SU-DHL-6 (cell line): ENCODE measurements at regions not wholly inside any gene's neighbourhood (a gene's known extent, or its start where the extent isn't known, plus 50 kb on each side); places are given as distances from the start of the nearest gene placed in this dataset.

Experiments used
- H2AFZ ChIP-seq: fragments of 200-600 bp; sonication (generic); 2 replicates; pipeline ENCODE4 v1.6.1; 2014; ENCODE audit warnings: low read depth, mild to moderate bottlenecking, moderate library complexity, mixed read lengths, antibody characterized with exemption, low read length; ENCODE audit not compliant: severe bottlenecking
- H3F3A ChIP-seq: fragments of 200-600 bp; shearing (Covaris generic); 2 replicates; pipeline ENCODE4 v1.6.0; 2016; ENCODE audit warnings: antibody characterized with exemption, mild to moderate bottlenecking; ENCODE audit not compliant: insufficient read depth
- H3K27ac ChIP-seq: fragments of 200-600 bp; sonication (generic); 2 replicates; pipeline ENCODE4 v1.5.1; 2016; ENCODE audit warnings: low read depth, mild to moderate bottlenecking, low read length, moderate library complexity, mixed read lengths
- H3K27me3 ChIP-seq: fragments of 200-600 bp; sonication (generic), shearing (Covaris generic); 2 replicates; pipeline ENCODE4 v1.6.0; 2014; ENCODE audit warnings: mild to moderate bottlenecking, low read length
- H3K36me3 ChIP-seq: fragments of 200-600 bp; sonication (generic); 2 replicates; pipeline ENCODE4 v1.6.1; 2014; ENCODE audit warnings: mild to moderate bottlenecking, low read length, mixed read lengths
- H3K4me2 ChIP-seq: fragments of 300-600, 200-600 bp; shearing (Covaris generic), sonication (generic); 2 replicates; pipeline ENCODE4 v1.6.0; 2014; ENCODE audit warnings: low read length, low read depth, mild to moderate bottlenecking; ENCODE audit not compliant: poor library complexity, severe bottlenecking
- H3K4me3 ChIP-seq: fragments of 200-600 bp; sonication (generic); 2 replicates; pipeline ENCODE4 v1.5.1; 2014; ENCODE audit warnings: antibody characterized with exemption, low read length, mild to moderate bottlenecking, mixed read lengths; ENCODE audit not compliant: insufficient read depth, poor library complexity, severe bottlenecking
- H3K79me2 ChIP-seq: fragments of 200-600 bp; sonication (generic); 2 replicates; pipeline ENCODE4 v1.6.1; 2014; ENCODE audit warnings: mild to moderate bottlenecking, low read length, moderate library complexity; ENCODE audit not compliant: insufficient read depth
- H3K9ac ChIP-seq: fragments of 200-600 bp; sonication (generic); 2 replicates; pipeline ENCODE4 v1.7.0; 2014; ENCODE audit warnings: mild to moderate bottlenecking, low read length
- H3K9me2 ChIP-seq: fragments of 200-600 bp; sonication (generic); replicated peaks from 2 replicates; pipeline ENCODE4 v1.6.1; 2014; ENCODE audit warnings: low read length; ENCODE audit not compliant: insufficient read depth
- H3K9me3 ChIP-seq: fragments of 200-600 bp; sonication (generic); 2 replicates; pipeline ENCODE4 v1.6.1; 2014; ENCODE audit warnings: low read length, mixed read lengths; ENCODE audit not compliant: insufficient read depth
- H4K20me1 ChIP-seq: fragments of 200-600 bp; sonication (generic); 2 replicates; pipeline ENCODE4 v1.6.1; 2014; ENCODE audit warnings: low read depth, mild to moderate bottlenecking, antibody characterized with exemption, low read length, moderate library complexity, mixed read lengths
- CTCF ChIP-seq: fragments of 200-600 bp; sonication (generic); IDR thresholded peaks from one replicate; pipeline ENCODE4 v1.5.1; 2017; ENCODE audit warnings: antibody characterized with exemption, mild to moderate bottlenecking, low read length, moderate library complexity; ENCODE audit not compliant: insufficient read depth, poor library complexity, severe bottlenecking
- EZH2phosphoT487 ChIP-seq: fragments of 200-600 bp; sonication (generic), shearing (Covaris generic); conservative IDR thresholded peaks from 2 replicates; pipeline ENCODE4 v1.6.1; 2018; ENCODE audit warnings: mild to moderate bottlenecking, antibody characterized with exemption, low read length, moderate library complexity, mixed read lengths

DNA sequence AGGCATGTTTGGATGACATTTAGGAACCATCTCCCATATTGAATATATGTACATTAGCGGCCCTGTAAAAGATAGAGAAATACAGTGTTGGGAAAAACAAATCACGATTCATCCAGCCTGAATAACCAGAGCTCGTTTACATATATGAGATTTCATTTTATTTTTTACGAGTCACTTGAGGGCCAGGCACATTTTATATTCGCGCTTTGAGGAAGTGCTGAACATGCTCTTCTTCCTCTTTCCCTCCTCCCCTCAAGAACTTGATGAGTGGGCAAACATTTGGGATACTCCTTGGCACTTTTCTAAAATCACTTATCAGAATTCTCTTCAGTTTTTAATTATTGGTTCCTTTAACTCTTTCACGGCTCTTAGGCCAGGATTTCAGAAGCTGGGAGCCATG, 268.0 kb upstream of the TANK start:
- Histone ChIP-seq H4K20me1 (no peaks in the 10 kb centered on the region), H3K79me2 (no peaks in the 10 kb centered on the region), H2AFZ (no peak overlapping the region), H3K36me3 (no peaks in the 10 kb centered on the region), H3K9ac (no peak overlapping the region), H3K27ac (no peak overlapping the region), H3K27me3 (no peaks in the 10 kb centered on the region), H3K4me3 (no peak overlapping the region), H3K9me2 (no peaks in the 10 kb centered on the region), H3F3A (no peaks in the 10 kb centered on the region), H3K4me2 (no peak overlapping the region), H3K9me3 (no peaks in the 10 kb centered on the region)
- TF ChIP-seq CTCF (no peak), EZH2phosphoT487 (no peak)

GRCh38 chr2:160893581-160893980, 266.6 kb upstream of the TANK start:
- Histone ChIP-seq H3K36me3 (no peaks in the 10 kb centered on the region), H3K4me3 (no peak overlapping the region), H3K9me2 (no peaks in the 10 kb centered on the region), H4K20me1 (no peaks in the 10 kb centered on the region), H3K9me3 (no peaks in the 10 kb centered on the region), H2AFZ (no peak overlapping the region), H3F3A (no peaks in the 10 kb centered on the region), H3K79me2 (no peaks in the 10 kb centered on the region), H3K9ac (no peak overlapping the region), H3K27me3 (no peaks in the 10 kb centered on the region), H3K27ac (no peak overlapping the region), H3K4me2 (no peak overlapping the region)
- TF ChIP-seq CTCF, result no peak
- TF ChIP-seq EZH2phosphoT487, result no peak

DNA sequence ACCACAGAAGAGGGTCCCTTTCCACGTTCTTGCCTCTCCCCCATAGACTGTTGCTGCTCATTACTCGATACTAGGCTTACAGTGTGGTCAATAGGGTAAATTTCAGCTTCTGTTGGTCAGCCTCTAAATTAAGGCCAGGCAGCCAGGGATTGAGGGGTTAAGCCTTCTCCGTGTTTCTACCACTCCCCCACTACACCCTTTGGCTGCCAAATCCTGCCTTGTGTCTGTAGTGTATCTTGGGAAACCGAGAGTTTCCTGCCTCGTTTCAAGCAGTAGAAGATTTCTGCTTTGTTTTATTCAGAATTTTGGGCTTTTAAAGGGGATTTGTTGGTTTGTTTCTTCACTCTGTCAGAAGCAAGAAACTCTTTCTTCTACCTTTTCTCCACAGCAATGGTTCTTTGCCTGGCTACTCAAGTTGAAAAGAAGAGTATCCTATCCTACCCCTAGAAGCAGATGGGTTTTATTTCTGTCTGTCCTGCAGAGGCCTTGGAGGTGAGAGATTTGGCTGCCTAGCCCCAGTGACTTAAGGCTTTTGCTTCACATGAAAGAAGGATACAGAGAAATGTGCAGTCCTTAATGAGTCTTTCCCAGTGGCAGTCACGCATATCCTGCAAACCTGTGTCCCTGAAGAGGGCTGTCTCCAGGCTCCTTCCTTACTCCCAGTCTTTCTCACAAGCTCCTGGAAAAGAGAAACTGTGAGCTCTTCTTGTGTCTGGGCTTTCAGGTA, 261.5 kb upstream of the TANK start:
- Histone ChIP-seq H3K27me3 (no peaks in the 10 kb centered on the region), H3K9me3 (no peaks in the 10 kb centered on the region), H2AFZ (no peak overlapping the region), H3K79me2 (no peaks in the 10 kb centered on the region), H3K4me2 (no peak overlapping the region), H4K20me1 (no peaks in the 10 kb centered on the region), H3K9ac (no peak overlapping the region), H3F3A (no peaks in the 10 kb centered on the region), H3K36me3 (no peaks in the 10 kb centered on the region), H3K4me3 (no peak overlapping the region), H3K9me2 (no peaks in the 10 kb centered on the region), H3K27ac (no peak overlapping the region)
- TF ChIP-seq EZH2phosphoT487, result no peak
- no peak for TF ChIP-seq CTCF
